HL-60 (cell line): ENCODE measurements at regions not wholly inside any gene's neighbourhood (a gene's known extent, or its start where the extent isn't known, plus 50 kb on each side); places are given as distances from the start of the nearest gene placed in this dataset.

ENCODE experiments used
- DNase-seq, 2 experiments: peaks; one replicate each; pipeline ENCODE4 v3.0.0-alpha.2; 2010 to 2020; ENCODE audit warnings: low read depth in 1 of 2, low spot score in 1 of 2
- H3K27ac ChIP-seq: fragments of 250-450 bp; sonication (Bioruptor Pico); replicated peaks from 2 replicates; pipeline ENCODE4 v1.5.1; 2020; ENCODE audit warnings: mild to moderate bottlenecking, moderate library complexity
- H3K27me3 ChIP-seq: fragments of 250-450 bp; sonication (Bioruptor Pico); 2 replicates; pipeline ENCODE4 v1.5.1; 2021; ENCODE audit warnings: mild to moderate bottlenecking, moderate library complexity; ENCODE audit not compliant: insufficient read depth, poor library complexity, severe bottlenecking
- H3K4me3 ChIP-seq: replicated peaks from 2 replicates; pipeline ENCODE4 v1.5.1; 2011; ENCODE audit warnings: mild to moderate bottlenecking, control low read depth, low read length; ENCODE audit not compliant: insufficient read depth
- CTCF ChIP-seq: IDR thresholded peaks from one replicate; pipeline ENCODE4 v1.5.1; 2011; ENCODE audit warnings: low read length, control low read depth, inconsistent platforms; ENCODE audit not compliant: insufficient read depth
- GABPA ChIP-seq: IDR thresholded peaks from 2 replicates; pipeline ENCODE4 v1.6.1; 2012; ENCODE audit warnings: low read depth
- POLR2AphosphoS5 ChIP-seq: IDR thresholded peaks from 2 replicates; pipeline ENCODE4 v1.6.1; 2012; ENCODE audit warnings: low read depth
- REST ChIP-seq: IDR thresholded peaks from 2 replicates; pipeline ENCODE4 v1.6.1; 2012; ENCODE audit warnings: low read depth; ENCODE audit not compliant: insufficient replicate concordance
- SPI1 ChIP-seq: IDR thresholded peaks from 2 replicates; pipeline ENCODE4 v1.6.1; 2012; ENCODE audit warnings: low read depth, mild to moderate bottlenecking, borderline replicate concordance

DNA sequence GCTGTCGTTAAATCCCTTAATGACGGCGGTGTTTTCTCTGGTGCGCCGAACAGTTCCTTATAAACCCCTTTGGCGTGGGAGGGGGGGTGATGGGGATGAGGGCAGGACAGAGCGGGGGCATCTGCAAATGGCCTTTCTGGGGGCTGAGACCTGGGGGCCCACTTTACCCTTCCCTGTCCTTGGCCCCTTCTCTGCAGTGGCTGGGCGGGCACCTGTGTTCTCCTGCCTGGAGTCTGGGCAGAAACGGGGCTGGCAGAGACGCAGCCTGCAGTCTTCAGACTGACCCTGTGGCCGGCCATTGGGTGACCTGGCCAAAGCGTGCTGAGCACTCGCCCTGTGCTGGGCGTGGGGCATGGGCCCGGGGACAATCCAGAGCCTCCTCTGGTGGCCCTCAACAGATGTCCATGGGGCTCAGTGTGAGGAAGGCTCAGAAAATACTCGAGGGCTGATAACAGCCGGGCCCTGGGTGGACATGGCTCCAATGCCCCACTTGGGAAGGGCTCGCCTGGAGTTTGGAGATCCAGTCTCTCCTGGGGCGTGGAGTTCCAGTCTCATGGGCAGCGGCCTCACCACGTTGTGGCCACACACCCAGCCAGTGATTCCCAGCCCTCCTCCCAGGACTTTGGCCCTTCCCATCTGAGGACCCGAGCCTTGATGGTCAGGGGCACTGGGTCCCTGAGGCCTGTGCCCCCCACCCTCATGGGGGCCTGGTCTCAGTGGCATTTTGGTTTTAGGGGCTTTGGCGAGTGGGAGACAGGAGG, 50.8 kb upstream of the ACTRT2 start:
- TF ChIP-seq CTCF (no peak), POLR2AphosphoS5 (no peak), GABPA (no peak), REST (no peak), SPI1 (no peak)
- no peak for DNase-seq
- H3K27ac ChIP-seq: no peak overlapping the region
- H3K4me3 ChIP-seq: no peak overlapping the region
- H3K27me3 ChIP-seq: peaks cover 2% of the 10 kb centered on the region

DNA sequence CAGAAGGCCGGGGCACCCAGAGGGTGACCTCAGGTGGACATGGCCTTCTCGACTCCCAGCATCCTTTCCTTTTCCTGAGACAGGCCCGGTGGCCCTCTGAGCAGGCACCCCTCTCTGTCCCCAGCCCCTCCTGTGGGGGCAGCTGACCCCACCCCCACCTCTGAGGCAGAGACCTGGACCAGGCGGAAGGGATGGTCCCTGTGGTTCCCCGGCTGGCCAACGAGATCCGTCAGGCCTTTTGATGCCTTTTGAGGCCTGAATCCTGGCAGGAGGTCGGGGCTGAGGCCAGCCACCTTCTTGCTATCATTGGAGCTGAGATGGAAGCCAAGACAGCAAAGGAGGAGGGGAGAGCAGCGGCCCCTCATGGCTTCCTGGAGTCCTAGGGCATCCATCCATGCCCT, 50.2 kb upstream of the ACTRT2 start:
- Histone ChIP-seq H3K4me3 (no peak overlapping the region), H3K27me3 (peaks cover 2% of the 10 kb centered on the region), H3K27ac (no peak overlapping the region)
- no peak for TF ChIP-seq CTCF
- TF ChIP-seq GABPA: no peak
- TF ChIP-seq SPI1: no peak
- TF ChIP-seq POLR2AphosphoS5: no peak
- no peak for TF ChIP-seq REST
- DNase-seq: no peak
